Adrenal gland (tissue), 9 donors: ENCODE measurements at regions not wholly inside any gene's neighbourhood (a gene's known extent, or its start where the extent isn't known, plus 50 kb on each side); places are given as distances from the start of the nearest gene placed in this dataset.

Experiments
- DNase-seq, 7 donors: peaks; one replicate each; pipeline ENCODE4 v3.0.0-alpha.2; 2019 to 2020
- H3K27ac ChIP-seq, 5 donors: fragments of 200-600 bp; sonication (generic) in 4 of 5; 1 replicate in 3 of 5; 2 replicates in 2 of 5; pipeline versions ENCODE4 v1.5.1 to v1.8.0; 2016 to 2020; ENCODE audit warnings: mild to moderate bottlenecking in 1 of 5
- H3K27me3 ChIP-seq: fragments of 200-600 bp; 2 replicates; pipeline ENCODE4 v1.8.0; 2021
- H3K36me3 ChIP-seq, 2 donors: fragments of 200-600 bp; replicated peaks in 1 of 2; 1 replicate in 1 of 2; 2 replicates in 1 of 2; pipeline versions ENCODE4 v1.5.1 to v1.8.0; 2018 to 2022
- H3K4me1 ChIP-seq, 2 donors: fragments of 200-600 bp; replicated peaks in 1 of 2; 1 replicate in 1 of 2; 2 replicates in 1 of 2; pipeline versions ENCODE4 v1.5.1 to v1.8.0; 2018 to 2021
- H3K4me3 ChIP-seq, 4 donors: fragments of 200-600 bp; sonication (generic) in 3 of 4; one replicate each; pipeline ENCODE4 v1.5.1; 2016 to 2018
- H3K9me3 ChIP-seq, 3 donors: fragments of 200-600 bp; sonication (generic) in 1 of 3; replicated peaks in 1 of 3; 1 replicate in 2 of 3; 2 replicates in 1 of 3; pipeline versions ENCODE4 v1.5.1 to v1.8.0; 2016 to 2021
- POLR2A ChIP-seq, 2 donors: fragments of 450-650 bp; IDR thresholded peaks; one replicate each; pipeline ENCODE4 v1.6.1; 2017; ENCODE audit warnings: antibody characterized with exemption in 2 of 2, mild to moderate bottlenecking in 2 of 2, moderate library complexity in 1 of 2
- whole genome bisulfite sequencing, 4 donors: extraction: QIAGEN DNeasy Blood & Tissue Kit in 2 of 4; methylation state at CpG; one replicate each; pipeline versions ENCODE4 v1.1.5 to v1.1.7; 2013 to 2017; 5-methylcytosine and 5-hydroxymethylcytosine counted together
- intact Hi-C, 2 donors: fragments of 100-400 bp; cut with DNase I; formaldehyde crosslinking; loops; one replicate each; pipeline versions ENCODE4 v1.14.1 to v1.15.0; 2022 to 2023
- TF ChIP-seq, protein P1 (sequence below), 6 experiments: fragments of 450-650 bp in 4 of 6; fragments of 200-600 bp in 2 of 6; sonication (generic) in 1 of 6; IDR thresholded peaks; 1 replicate in 5 of 6; 2 replicates in 1 of 6; pipeline versions ENCODE4 v1.5.1 to v1.8.0; 2016 to 2021; ENCODE audit warnings: antibody characterized with exemption in 6 of 6, mild to moderate bottlenecking in 2 of 6, moderate library complexity in 1 of 6
- donor health status: healthy with polysubstance abuse.
- donor health status: Bipolar disorder and iron deficiency.
- donor health status: DM: yes; HTN: yes; CAD: no.
- donor health status: DM: no; HTN: no; CAD: no.
- donor health status: DM: no; HTN: no; CAD: no.

DNA sequence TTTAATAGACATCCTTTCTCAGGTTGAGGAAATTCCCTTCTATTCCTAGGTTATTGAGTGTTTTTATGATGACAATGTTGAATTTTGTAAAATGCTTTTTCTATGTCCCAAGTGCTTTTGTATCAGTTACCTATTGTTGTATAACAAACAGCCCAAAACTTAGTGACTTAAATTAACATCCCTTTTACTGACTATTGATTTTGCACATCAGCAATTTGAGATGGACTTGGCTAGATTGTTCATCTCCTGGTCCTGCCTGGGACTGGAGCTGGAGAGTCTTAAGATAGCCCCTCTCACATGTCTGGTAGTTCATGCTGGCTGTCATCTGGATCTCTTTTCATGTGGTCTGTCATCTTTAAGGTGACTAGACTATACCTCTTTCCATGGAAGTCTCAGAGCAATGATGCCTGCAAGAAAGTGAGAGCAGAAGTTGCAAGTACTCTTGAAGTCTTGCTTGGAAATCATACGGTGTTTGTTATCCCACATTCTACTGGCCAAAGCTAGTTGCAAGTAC is 132.6 kb downstream of the RPAP3 start:
- no peaks in the 10 kb centered on the region for H3K27me3 ChIP-seq
- WGBS, 4 donors, result 69 to 88% (median 82%) methylated on average over 1 of the region's 1 CpG
- intact Hi-C loops, result no loop called here
- no peak overlapping the region for H3K4me3 ChIP-seq
- TF ChIP-seq POLR2A (IDR thresholded peaks at IDR 0.05), result no peak
- TF ChIP-seq, protein P1, sequence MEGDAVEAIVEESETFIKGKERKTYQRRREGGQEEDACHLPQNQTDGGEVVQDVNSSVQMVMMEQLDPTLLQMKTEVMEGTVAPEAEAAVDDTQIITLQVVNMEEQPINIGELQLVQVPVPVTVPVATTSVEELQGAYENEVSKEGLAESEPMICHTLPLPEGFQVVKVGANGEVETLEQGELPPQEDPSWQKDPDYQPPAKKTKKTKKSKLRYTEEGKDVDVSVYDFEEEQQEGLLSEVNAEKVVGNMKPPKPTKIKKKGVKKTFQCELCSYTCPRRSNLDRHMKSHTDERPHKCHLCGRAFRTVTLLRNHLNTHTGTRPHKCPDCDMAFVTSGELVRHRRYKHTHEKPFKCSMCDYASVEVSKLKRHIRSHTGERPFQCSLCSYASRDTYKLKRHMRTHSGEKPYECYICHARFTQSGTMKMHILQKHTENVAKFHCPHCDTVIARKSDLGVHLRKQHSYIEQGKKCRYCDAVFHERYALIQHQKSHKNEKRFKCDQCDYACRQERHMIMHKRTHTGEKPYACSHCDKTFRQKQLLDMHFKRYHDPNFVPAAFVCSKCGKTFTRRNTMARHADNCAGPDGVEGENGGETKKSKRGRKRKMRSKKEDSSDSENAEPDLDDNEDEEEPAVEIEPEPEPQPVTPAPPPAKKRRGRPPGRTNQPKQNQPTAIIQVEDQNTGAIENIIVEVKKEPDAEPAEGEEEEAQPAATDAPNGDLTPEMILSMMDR (IDR thresholded peaks at IDR 0.05), result no peak
- H3K9me3 ChIP-seq, result no peaks in the 10 kb centered on the region
- H3K4me1 ChIP-seq, result no peaks in the 10 kb centered on the region
- no peaks in the 10 kb centered on the region for H3K36me3 ChIP-seq
- no peak for DNase-seq
- no peak overlapping the region for H3K27ac ChIP-seq

- intact Hi-C loops, result no loop called here
- Histone ChIP-seq H3K4me1 (no peaks in the 10 kb centered on the region), H3K27ac (no peak overlapping the region), H3K9me3 (no peaks in the 10 kb centered on the region), H3K27me3 (no peaks in the 10 kb centered on the region), H3K36me3 (no peaks in the 10 kb centered on the region), H3K4me3 (no peak overlapping the region)
- 80 to 93% (median 85%) methylated on average over 3 of the region's 3 CpGs for WGBS, 4 donors
- DNase-seq, result no peak
- no peak for TF ChIP-seq POLR2A (IDR thresholded peaks at IDR 0.05)
- TF ChIP-seq, protein P1 (IDR thresholded peaks at IDR 0.05), result no peak
Measured at GRCh38 chr12:47570151-47570550, 135.7 kb downstream of the RPAP3 start.

DNA sequence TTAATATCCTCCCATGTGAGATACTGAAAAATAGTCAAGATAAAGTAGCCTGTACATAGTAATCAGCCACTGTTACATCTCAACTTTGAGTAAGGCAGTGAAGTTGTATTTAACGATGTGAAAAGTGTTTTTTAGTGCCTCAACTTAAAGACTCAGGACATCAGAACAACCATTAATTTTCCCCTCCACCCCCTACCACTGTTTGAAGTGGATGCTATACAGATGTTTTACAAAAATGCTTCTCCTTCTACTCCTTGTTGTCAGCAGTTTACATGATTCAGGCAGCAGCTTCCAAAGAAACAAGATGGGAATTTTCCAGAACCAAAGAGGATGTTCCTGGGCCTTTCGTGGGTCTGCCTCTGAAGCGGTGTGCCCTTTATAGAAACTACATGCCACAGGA is 143.6 kb downstream of the RPAP3 start:
- no peak for DNase-seq
- Histone ChIP-seq H3K27ac (no peak overlapping the region), H3K27me3 (no peaks in the 10 kb centered on the region), H3K36me3 (no peaks in the 10 kb centered on the region), H3K9me3 (no peaks in the 10 kb centered on the region), H3K4me1 (no peaks in the 10 kb centered on the region), H3K4me3 (no peak overlapping the region)
- TF ChIP-seq POLR2A (IDR thresholded peaks at IDR 0.05), result no peak
- TF ChIP-seq, protein P1 (IDR thresholded peaks at IDR 0.05), result no peak
- intact Hi-C loops, result no loop called here
- 71 to 78% (median 77%) methylated on average over 3 of the region's 3 CpGs for WGBS, 4 donors

DNA sequence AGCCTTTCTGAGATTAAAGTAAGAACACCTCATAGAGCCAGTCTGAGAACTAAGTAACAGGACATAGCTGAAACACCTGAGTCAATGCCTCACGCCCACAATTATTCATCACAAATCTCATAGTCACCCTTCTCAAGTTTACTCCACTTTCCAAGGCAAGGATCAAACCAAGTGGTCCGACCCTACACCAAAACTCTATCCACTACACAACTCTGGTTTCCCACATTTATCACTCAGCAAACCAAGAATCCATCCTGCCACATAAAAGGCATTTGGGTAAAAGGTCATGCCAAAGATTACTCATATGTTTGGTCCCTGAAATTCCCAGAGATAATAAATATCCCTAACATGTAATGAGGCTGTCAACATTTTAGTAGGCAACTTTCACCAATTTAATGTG is 144.1 kb downstream of the RPAP3 start:
- Histone ChIP-seq H3K27ac (no peak overlapping the region), H3K9me3 (no peaks in the 10 kb centered on the region), H3K4me3 (no peak overlapping the region), H3K4me1 (no peaks in the 10 kb centered on the region), H3K36me3 (no peaks in the 10 kb centered on the region), H3K27me3 (no peaks in the 10 kb centered on the region)
- TF ChIP-seq POLR2A (IDR thresholded peaks at IDR 0.05), result no peak
- TF ChIP-seq, protein P1 (IDR thresholded peaks at IDR 0.05), result no peak
- DNase-seq, result no peak
- 64 to 85% (median 66%) methylated on average over 2 of the region's 2 CpGs for WGBS, 4 donors
- intact Hi-C loops, result no loop called here
